Ascending aorta (tissue), 2 donors: ENCODE measurements at regions not wholly inside any gene's neighbourhood (a gene's known extent, or its start where the extent isn't known, plus 50 kb on each side); places are given as distances from the start of the nearest gene placed in this dataset.
"Not testable (repeated sequence)": the region's sequence is repeated elsewhere in the genome, so short reads cannot be mapped to it uniquely, and the experiment has no call there.

Source experiments
- DNase-seq, 2 donors: peaks; one replicate each; pipeline ENCODE4 v3.0.0-alpha.2; 2019; ENCODE audit warnings: low spot score in 2 of 2
- H3K27ac ChIP-seq, 2 donors: fragments of 200-600 bp; sonication (generic); one replicate each; pipeline ENCODE4 v1.5.1; 2016 to 2017; ENCODE audit warnings: mild to moderate bottlenecking in 1 of 2
- H3K27me3 ChIP-seq: fragments of 200-600 bp; sonication (generic); one replicate; pipeline ENCODE4 v1.5.1; 2017
- H3K36me3 ChIP-seq, 2 donors: fragments of 200-600 bp; sonication (generic); one replicate each; pipeline ENCODE4 v1.5.1; 2016
- H3K4me1 ChIP-seq, 2 donors: fragments of 200-600 bp; sonication (generic); one replicate each; pipeline ENCODE4 v1.5.1; 2016 to 2017; ENCODE audit warnings: mild to moderate bottlenecking in 1 of 2
- H3K4me3 ChIP-seq, 2 donors: fragments of 200-600 bp; sonication (generic); one replicate each; pipeline ENCODE4 v1.5.1; 2016 to 2017; ENCODE audit warnings: mild to moderate bottlenecking in 1 of 2
- H3K9me3 ChIP-seq, 2 donors: fragments of 200-600 bp; sonication (generic); one replicate each; pipeline ENCODE4 v1.5.1; 2016
- intact Hi-C: fragments of 100-400 bp; cut with DNase I; formaldehyde crosslinking; loops from one replicate; pipeline ENCODE4 v1.15.1; 2023
- TF ChIP-seq, protein P1 (sequence below), 3 experiments: fragments of 200-600 bp in 2 of 3; fragments of 450-650 bp in 1 of 3; sonication (generic) in 2 of 3; IDR thresholded peaks; one replicate each; pipeline ENCODE4 v1.5.1; 2016 to 2019; ENCODE audit warnings: antibody characterized with exemption in 3 of 3, mild to moderate bottlenecking in 1 of 3, moderate library complexity in 1 of 3

DNA sequence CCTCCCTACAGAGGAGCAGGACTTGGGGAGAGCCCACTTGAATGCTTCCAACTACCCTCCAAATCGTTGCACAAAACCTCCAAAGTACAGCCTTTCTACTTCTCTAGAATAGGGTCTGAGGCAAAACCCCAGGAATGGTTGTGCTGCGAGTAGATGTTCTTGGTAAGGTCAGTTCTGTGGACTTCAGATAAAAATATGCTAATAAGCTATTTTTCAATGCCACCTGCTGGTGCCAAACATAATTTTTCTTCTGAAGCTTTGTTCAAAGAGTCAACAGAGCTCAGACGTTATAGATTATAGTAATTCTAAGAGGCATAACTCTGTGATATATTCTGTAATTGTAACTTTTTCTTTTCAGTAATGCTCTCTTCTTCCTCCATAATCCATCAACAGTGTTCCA lies 425.7 kb downstream of the GPAT3 start:
- Histone ChIP-seq H3K4me3 (no peak overlapping the region), H3K36me3 (no peaks in the 10 kb centered on the region), H3K27ac (no peak overlapping the region), H3K9me3 (no peaks in the 10 kb centered on the region), H3K27me3 (no peaks in the 10 kb centered on the region), H3K4me1 (no peaks in the 10 kb centered on the region)
- TF ChIP-seq, protein P1, sequence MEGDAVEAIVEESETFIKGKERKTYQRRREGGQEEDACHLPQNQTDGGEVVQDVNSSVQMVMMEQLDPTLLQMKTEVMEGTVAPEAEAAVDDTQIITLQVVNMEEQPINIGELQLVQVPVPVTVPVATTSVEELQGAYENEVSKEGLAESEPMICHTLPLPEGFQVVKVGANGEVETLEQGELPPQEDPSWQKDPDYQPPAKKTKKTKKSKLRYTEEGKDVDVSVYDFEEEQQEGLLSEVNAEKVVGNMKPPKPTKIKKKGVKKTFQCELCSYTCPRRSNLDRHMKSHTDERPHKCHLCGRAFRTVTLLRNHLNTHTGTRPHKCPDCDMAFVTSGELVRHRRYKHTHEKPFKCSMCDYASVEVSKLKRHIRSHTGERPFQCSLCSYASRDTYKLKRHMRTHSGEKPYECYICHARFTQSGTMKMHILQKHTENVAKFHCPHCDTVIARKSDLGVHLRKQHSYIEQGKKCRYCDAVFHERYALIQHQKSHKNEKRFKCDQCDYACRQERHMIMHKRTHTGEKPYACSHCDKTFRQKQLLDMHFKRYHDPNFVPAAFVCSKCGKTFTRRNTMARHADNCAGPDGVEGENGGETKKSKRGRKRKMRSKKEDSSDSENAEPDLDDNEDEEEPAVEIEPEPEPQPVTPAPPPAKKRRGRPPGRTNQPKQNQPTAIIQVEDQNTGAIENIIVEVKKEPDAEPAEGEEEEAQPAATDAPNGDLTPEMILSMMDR (IDR thresholded peaks at IDR 0.05), result no peak
- DNase-seq, result no peak
- intact Hi-C loops, result no loop called here

DNA sequence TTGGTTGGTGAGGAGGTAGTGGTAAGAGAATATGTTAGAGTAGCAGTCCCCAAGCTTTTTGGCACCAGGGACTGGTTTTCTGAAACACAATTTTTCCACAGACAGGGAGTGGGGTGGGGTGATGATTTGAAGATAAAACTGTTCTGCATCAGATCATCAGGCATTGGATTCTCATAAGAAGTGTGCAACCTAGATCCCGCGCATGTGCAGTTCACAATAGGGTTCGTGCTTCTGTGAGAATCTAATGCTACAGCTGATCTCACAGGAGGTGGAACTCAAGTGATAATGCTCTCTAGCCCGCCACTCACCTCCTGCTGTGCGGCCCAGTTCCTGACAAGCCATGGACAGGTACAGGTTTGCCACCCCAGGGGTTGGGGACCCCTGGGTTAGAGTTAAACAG lies 423.3 kb downstream of the GPAT3 start:
- intact Hi-C loops, result no loop called here
- Histone ChIP-seq H3K36me3 (no peaks in the 10 kb centered on the region), H3K4me3 (no peak overlapping the region)

DNA sequence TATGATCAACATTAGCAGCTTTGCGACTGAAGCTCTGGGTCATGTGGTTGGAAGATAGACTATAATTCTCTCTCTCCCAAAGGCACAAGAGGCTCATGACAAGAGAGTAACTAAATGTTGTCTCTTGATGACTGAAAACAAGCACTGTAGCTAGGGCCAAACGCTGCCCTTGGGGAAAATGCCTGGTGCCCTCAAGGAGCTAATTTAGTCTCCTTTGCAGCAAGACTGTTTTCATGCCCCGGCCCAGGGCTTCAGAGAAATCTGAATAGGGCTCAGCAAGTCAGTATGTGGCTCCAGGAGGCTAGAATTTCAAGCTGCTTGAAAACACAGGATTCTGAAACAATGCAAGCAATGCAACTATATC lies 411.9 kb downstream of the GPAT3 start:
- no peaks in the 10 kb centered on the region for H3K4me1 ChIP-seq
- no peak for DNase-seq
- no peaks in the 10 kb centered on the region for H3K36me3 ChIP-seq
- no peaks in the 10 kb centered on the region for H3K27me3 ChIP-seq
- intact Hi-C loops, result no loop called here
- no peak overlapping the region for H3K4me3 ChIP-seq
- no peak overlapping the region for H3K27ac ChIP-seq
- TF ChIP-seq, protein P1 (IDR thresholded peaks at IDR 0.05), result no peak
- no peaks in the 10 kb centered on the region for H3K9me3 ChIP-seq

More for the DNA sequence above, 423.3 kb downstream of the GPAT3 start:
- no peak overlapping the region for H3K27ac ChIP-seq
- H3K9me3 ChIP-seq, result no peaks in the 10 kb centered on the region
- H3K27me3 ChIP-seq, result no peaks in the 10 kb centered on the region
- TF ChIP-seq, protein P1 (IDR thresholded peaks at IDR 0.05), result no peak
- no peaks in the 10 kb centered on the region for H3K4me1 ChIP-seq
- DNase-seq, result no peak

DNA sequence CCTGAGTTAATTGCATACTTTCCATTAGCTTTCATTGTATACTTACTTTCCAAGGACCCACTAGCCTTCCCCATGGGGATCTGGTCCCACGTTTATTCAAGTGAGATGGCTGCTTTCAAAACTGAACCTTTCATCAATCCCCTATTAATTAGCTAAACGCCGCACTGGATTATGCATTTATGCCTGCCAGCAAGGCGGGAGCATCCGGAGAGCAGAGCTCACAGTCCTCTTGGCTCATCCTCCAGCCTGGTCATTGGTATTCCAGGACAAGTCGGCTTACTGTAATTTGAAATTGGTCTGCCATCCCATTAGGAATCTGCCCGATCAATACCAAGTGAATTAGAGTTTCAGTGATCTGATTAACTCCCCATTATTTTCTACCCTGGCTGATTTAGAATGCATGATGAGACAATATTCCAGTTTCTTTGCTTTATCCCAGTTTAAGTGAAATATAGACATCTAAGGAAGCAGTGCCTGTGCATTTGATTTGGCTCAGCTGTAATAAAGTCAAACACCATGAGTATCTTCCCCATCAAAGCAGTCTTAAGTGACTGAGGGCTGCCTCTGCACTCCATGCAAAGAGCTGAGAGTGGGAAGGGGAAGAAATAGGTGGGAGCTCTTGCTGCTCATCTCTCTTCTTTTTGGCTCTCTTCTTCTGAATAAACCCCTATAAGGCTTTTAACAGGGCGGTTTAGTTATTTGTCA lies 411.4 kb downstream of the GPAT3 start:
- Histone ChIP-seq H3K4me3 (no peak overlapping the region), H3K9me3 (no peaks in the 10 kb centered on the region), H3K27me3 (no peaks in the 10 kb centered on the region), H3K27ac (no peak overlapping the region), H3K36me3 (no peaks in the 10 kb centered on the region), H3K4me1 (no peaks in the 10 kb centered on the region)
- intact Hi-C loops, result no loop called here
- TF ChIP-seq, protein P1 (IDR thresholded peaks at IDR 0.05), result no peak
- DNase-seq, result no peak

DNA sequence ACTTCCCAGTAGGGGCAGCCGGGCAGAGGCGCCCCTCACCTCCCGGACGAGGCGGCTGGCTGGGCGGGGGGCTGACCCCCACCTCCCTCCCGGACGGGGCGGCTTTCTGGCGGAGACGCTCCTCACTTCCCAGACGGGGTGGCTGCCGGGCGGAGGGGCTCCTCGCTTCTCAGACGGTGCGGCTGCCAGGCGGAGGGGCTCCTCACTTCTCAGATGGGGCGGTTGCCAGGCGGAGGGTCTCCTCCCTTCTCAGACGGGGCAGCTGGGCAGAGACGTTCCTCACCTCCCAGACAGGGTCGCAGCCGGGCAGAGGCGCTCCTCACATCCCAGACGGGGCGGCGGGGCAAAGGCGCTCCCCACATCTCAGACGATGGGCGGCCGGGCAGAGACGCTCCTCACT lies 407.8 kb downstream of the GPAT3 start:
- intact Hi-C loops, H3K4me3 ChIP-seq, H3K27me3 ChIP-seq, DNase-seq, H3K4me1 ChIP-seq, H3K36me3 ChIP-seq, H3K27ac ChIP-seq, H3K9me3 ChIP-seq: not testable (repeated sequence)

DNA sequence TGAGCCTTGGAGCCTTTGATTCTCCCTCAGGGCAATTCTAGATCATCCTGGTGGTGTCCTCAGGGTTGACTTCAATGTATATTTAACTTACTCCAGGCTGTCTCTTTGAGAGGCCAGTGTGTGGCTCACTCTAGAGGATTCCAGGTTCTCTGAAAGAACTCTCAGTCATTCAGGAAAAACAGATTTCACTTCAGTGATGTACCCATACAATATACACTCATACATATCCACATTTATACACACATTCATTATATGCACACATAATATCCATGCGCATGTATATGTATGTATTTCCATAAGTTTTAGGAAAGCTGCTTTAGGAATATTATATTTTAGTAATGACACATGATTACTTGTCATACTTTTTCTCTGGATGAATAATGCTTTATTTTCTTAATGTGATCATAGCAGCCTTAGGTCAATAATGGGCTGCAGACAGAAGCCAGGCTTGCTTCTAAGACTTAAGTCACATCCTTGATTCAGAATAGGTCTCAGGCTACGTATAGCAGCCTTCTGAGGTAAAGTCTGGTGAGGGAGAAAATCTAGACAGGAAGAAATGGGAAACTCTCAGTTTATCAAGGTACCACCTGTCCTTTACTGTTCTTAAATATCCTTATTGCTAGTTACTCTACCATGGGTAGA lies 397.0 kb downstream of the GPAT3 start:
- Histone ChIP-seq H3K4me3 (no peak overlapping the region), H3K27me3 (no peaks in the 10 kb centered on the region), H3K36me3 (no peaks in the 10 kb centered on the region), H3K4me1 (no peaks in the 10 kb centered on the region), H3K27ac (no peak overlapping the region), H3K9me3 (no peaks in the 10 kb centered on the region)
- intact Hi-C loops, result no loop called here
- TF ChIP-seq, protein P1 (IDR thresholded peaks at IDR 0.05), result no peak
- DNase-seq, result no peak
